NCI-H128 (cell line): ENCODE measurements at regions not wholly inside any gene's neighbourhood (a gene's known extent, or its start where the extent isn't known, plus 50 kb on each side); places are given as distances from the start of the nearest gene placed in this dataset.

Experiments
- DNase-seq: peaks from one replicate; lab custom pipeline; 2025; ENCODE audit not compliant: unreplicated experiment; lab: John Stamatoyannopoulos, UW

GRCh38 chr6:138691595-138692057 is 81.9 kb upstream of the CCDC28A start:
- no peak for DNase-seq

GRCh38 chr6:138692058-138692977 is 81.3 kb upstream of the CCDC28A start:
- peak; percentile 5 for DNase-seq

- peak; percentile 32 for DNase-seq
Measured at GRCh38 chr6:138692978-138693909, 80.3 kb upstream of the CCDC28A start.

GRCh38 chr6:138695193-138695592 is 78.4 kb upstream of the CCDC28A start:
- no peak for DNase-seq

- DNase-seq, result no peak
Measured at GRCh38 chr6:138714493-138714892, 59.1 kb upstream of the CCDC28A start.

GRCh38 chr6:138716013-138716412 is 57.6 kb upstream of the CCDC28A start:
- DNase-seq, result no peak

GRCh38 chr6:138716971-138717665 is 56.5 kb upstream of the CCDC28A start:
- no peak for DNase-seq

GRCh38 chr6:138719011-138719635 is 54.4 kb upstream of the CCDC28A start:
- DNase-seq, result no peak

GRCh38 chr6:138719744-138720143 is 53.8 kb upstream of the CCDC28A start:
- DNase-seq, result no peak

GRCh38 chr6:138722425-138723371 is 50.9 kb upstream of the CCDC28A start:
- no peak for DNase-seq
